H9 (cell line): ENCODE measurements at regions not wholly inside any gene's neighbourhood (a gene's known extent, or its start where the extent isn't known, plus 50 kb on each side); places are given as distances from the start of the nearest gene placed in this dataset.

Experiments
- DNase-seq: peaks from one replicate; pipeline ENCODE4 v3.0.0-alpha.2; 2017
- H2AFZ ChIP-seq: one replicate; pipeline ENCODE4 v1.6.1; 2013; ENCODE audit warnings: mild to moderate bottlenecking, low read length, control low read depth, moderate library complexity
- H2AK5ac ChIP-seq: 2 replicates; pipeline ENCODE4 v1.6.1; 2013; ENCODE audit warnings: low read length, control low read depth, mixed read lengths; ENCODE audit not compliant: insufficient read length
- H2BK120ac ChIP-seq: one replicate; pipeline ENCODE4 v1.6.1; 2013; ENCODE audit warnings: low read depth, mild to moderate bottlenecking, low read length, control low read depth, inconsistent platforms; ENCODE audit not compliant: poor library complexity, severe bottlenecking
- H2BK12ac ChIP-seq: 2 replicates; pipeline ENCODE4 v1.6.1; 2013; ENCODE audit warnings: low read length, control low read depth, mixed read lengths, low read depth; ENCODE audit not compliant: insufficient read length
- H2BK15ac ChIP-seq: 2 replicates; pipeline ENCODE4 v1.6.1; 2013; ENCODE audit warnings: low read depth, low read length, control low read depth
- H2BK20ac ChIP-seq: one replicate; pipeline ENCODE4 v1.6.1; 2013; ENCODE audit warnings: low read depth, mild to moderate bottlenecking, low read length, control low read depth, inconsistent platforms; ENCODE audit not compliant: poor library complexity, severe bottlenecking
- H2BK5ac ChIP-seq: 2 replicates; pipeline ENCODE4 v1.6.1; 2013; ENCODE audit warnings: low read length, control low read depth, mixed read lengths; ENCODE audit not compliant: insufficient read length
- H3K14ac ChIP-seq: 2 replicates; pipeline ENCODE4 v1.6.1; 2013; ENCODE audit warnings: low read length, control low read depth; ENCODE audit not compliant: insufficient read depth
- H3K18ac ChIP-seq: 2 replicates; pipeline ENCODE4 v1.6.1; 2013; ENCODE audit warnings: low read depth, mild to moderate bottlenecking, mixed read lengths, low read length, control low read depth; ENCODE audit not compliant: insufficient read length
- H3K23ac ChIP-seq: 2 replicates; pipeline ENCODE4 v1.6.1; 2013; ENCODE audit warnings: low read length, control low read depth, mixed read lengths, low read depth; ENCODE audit not compliant: insufficient read length
- H3K23me2 ChIP-seq: 2 replicates; pipeline ENCODE4 v1.6.1; 2013; ENCODE audit warnings: low read depth, mild to moderate bottlenecking, mixed read lengths, low read length, control low read depth; ENCODE audit not compliant: insufficient read length, poor library complexity, severe bottlenecking
- H3K27ac ChIP-seq: 2 replicates; pipeline ENCODE4 v1.5.1; 2013; ENCODE audit warnings: low read length, control low read depth, mixed read lengths, low read depth; ENCODE audit not compliant: insufficient read length
- H3K27me3 ChIP-seq: 2 replicates; pipeline ENCODE4 v1.6.1; 2013; ENCODE audit warnings: low read length, control low read depth, inconsistent platforms; ENCODE audit not compliant: insufficient read depth
- H3K4ac ChIP-seq: 2 replicates; pipeline ENCODE4 v1.6.1; 2013; ENCODE audit warnings: low read depth, mild to moderate bottlenecking, control low read depth, inconsistent platforms, low read length, moderate library complexity
- H3K4me1 ChIP-seq: 2 replicates; pipeline ENCODE4 v1.6.1; 2013; ENCODE audit warnings: low read length, control low read depth, inconsistent platforms; ENCODE audit not compliant: insufficient read depth
- H3K4me2 ChIP-seq: 2 replicates; pipeline ENCODE4 v1.6.1; 2013; ENCODE audit warnings: low read length, control low read depth, mixed read lengths; ENCODE audit not compliant: insufficient read length, insufficient read depth
- H3K56ac ChIP-seq: 2 replicates; pipeline ENCODE4 v1.6.1; 2013; ENCODE audit warnings: low read depth, mild to moderate bottlenecking, mixed read lengths, low read length, control low read depth; ENCODE audit not compliant: insufficient read length
- H3K79me1 ChIP-seq: 2 replicates; pipeline ENCODE4 v1.6.1; 2013; ENCODE audit warnings: low read depth, mild to moderate bottlenecking, moderate library complexity, low read length, control low read depth, inconsistent platforms; ENCODE audit not compliant: insufficient read depth, poor library complexity, severe bottlenecking
- H3K79me2 ChIP-seq: 2 replicates; pipeline ENCODE4 v1.6.1; 2013; ENCODE audit warnings: low read length, control low read depth, inconsistent platforms; ENCODE audit not compliant: insufficient read depth
- H3K9ac ChIP-seq: 2 replicates; pipeline ENCODE4 v1.6.1; 2013; ENCODE audit warnings: low read length, control low read depth, mixed read lengths; ENCODE audit not compliant: insufficient read length; ENCODE audit errors: extremely low read depth
- H3K9me3 ChIP-seq: one replicate; pipeline ENCODE4 v1.6.1; 2013; ENCODE audit warnings: low read depth, low read length, inconsistent platforms; ENCODE audit not compliant: control insufficient read depth
- H3T11ph ChIP-seq: one replicate; pipeline ENCODE4 v1.6.1; 2013; ENCODE audit warnings: mild to moderate bottlenecking, low read length, control low read depth, inconsistent platforms
- H4K20me1 ChIP-seq: one replicate; pipeline ENCODE4 v1.6.1; 2013; ENCODE audit not compliant: control insufficient read depth, insufficient read length, insufficient read depth
- H4K5ac ChIP-seq: 2 replicates; pipeline ENCODE4 v1.6.1; 2013; ENCODE audit warnings: low read depth, mild to moderate bottlenecking, mixed read lengths, low read length, control low read depth; ENCODE audit not compliant: insufficient read length
- H4K8ac ChIP-seq: replicated peaks from 2 replicates; pipeline ENCODE4 v1.6.1; 2013; ENCODE audit warnings: low read length, control low read depth, mixed read lengths, low read depth; ENCODE audit not compliant: insufficient read length
- H4K91ac ChIP-seq: 2 replicates; pipeline ENCODE4 v1.6.1; 2013; ENCODE audit warnings: low read depth, mild to moderate bottlenecking, moderate library complexity, mixed read lengths, low read length, control low read depth; ENCODE audit not compliant: insufficient read length
- H3K27ac Mint-ChIP-seq, 3 experiments: 2 replicates in 2 of 3; 3 replicates in 1 of 3; pipeline ENCODE4 v1.8.0; 2020 to 2021; ENCODE audit warnings: mixed read lengths in 3 of 3, mild to moderate bottlenecking in 1 of 3, moderate library complexity in 1 of 3
- H3K27me3 Mint-ChIP-seq: 2 replicates; pipeline ENCODE4 v1.8.0; 2021; ENCODE audit warnings: low read depth, mild to moderate bottlenecking, moderate library complexity, mixed read lengths
- H3K36me3 Mint-ChIP-seq, 3 experiments: 2 replicates in 2 of 3; 3 replicates in 1 of 3; pipeline ENCODE4 v1.8.0; 2020 to 2021; ENCODE audit warnings: low read depth in 3 of 3, mixed read lengths in 3 of 3; ENCODE audit not compliant: insufficient read depth in 1 of 3
- H3K4me1 Mint-ChIP-seq, 2 experiments: 2 replicates each; pipeline ENCODE4 v1.8.0; 2020; ENCODE audit warnings: mixed read lengths in 2 of 2
- H3K4me3 Mint-ChIP-seq, 2 experiments: 2 replicates in 1 of 2; 3 replicates in 1 of 2; pipeline ENCODE4 v1.8.0; 2020 to 2021; ENCODE audit warnings: mild to moderate bottlenecking in 2 of 2, mixed read lengths in 2 of 2, moderate library complexity in 1 of 2
- H3K9me3 Mint-ChIP-seq, 2 experiments: 2 replicates in 1 of 2; 3 replicates in 1 of 2; pipeline ENCODE4 v1.8.0; 2020; ENCODE audit warnings: mild to moderate bottlenecking in 2 of 2, mixed read lengths in 2 of 2, moderate library complexity in 1 of 2
- WGBS: extraction: QIAGEN DNeasy Blood & Tissue Kit; methylation state at CpG from one replicate; pipeline ENCODE4 v1.1.7; 2013; ENCODE audit warnings: missing lambda C conversion rate, low lambda C conversion rate, mixed read lengths; ENCODE audit not compliant: insufficient read length; ENCODE audit errors: extremely low coverage; 5-methylcytosine and 5-hydroxymethylcytosine counted together
- TF ChIP-seq, protein P1 (sequence below): fragments of 200-600 bp; sonication (generic); conservative IDR thresholded peaks from 3 replicates; pipeline ENCODE4 v1.8.0; 2021; ENCODE audit warnings: antibody characterized with exemption, mild to moderate bottlenecking

DNA sequence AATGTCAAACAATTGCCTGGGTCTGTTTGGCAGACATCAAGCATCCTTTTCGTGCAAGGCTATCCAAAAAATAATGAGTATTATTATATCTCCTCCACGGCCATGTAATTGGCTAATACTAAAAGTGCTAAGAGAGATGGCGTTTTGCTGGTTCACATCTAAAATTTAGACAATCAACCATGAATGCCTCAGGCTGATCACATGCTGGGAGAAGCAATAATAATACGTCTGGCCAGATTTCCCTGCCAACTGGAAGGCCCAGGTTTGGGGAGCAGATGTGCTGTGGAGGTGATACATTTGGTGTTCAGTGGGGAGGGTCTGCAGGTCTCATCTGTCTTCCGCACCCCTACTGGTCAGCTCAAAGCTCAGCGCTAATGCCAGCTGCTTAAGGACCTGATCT is 60.3 kb upstream of the CREB1 start:
- no peak overlapping the region for H3K4me3 Mint-ChIP-seq
- no peak overlapping the region for H2BK15ac ChIP-seq
- no peaks in the 10 kb centered on the region for H3K36me3 Mint-ChIP-seq
- H3K56ac ChIP-seq = no peak overlapping the region
- no peak overlapping the region for H2AFZ ChIP-seq
- no CpG with 5 or more reads among the region's 6 CpGs for WGBS
- H3K14ac ChIP-seq = no peak overlapping the region
- no peak overlapping the region for H3K18ac ChIP-seq
- no peak overlapping the region for H2BK20ac ChIP-seq
- H4K20me1 ChIP-seq = no peaks in the 10 kb centered on the region
- H3K4me1 ChIP-seq = peaks cover 5% of the 10 kb centered on the region; the same call in 1 of the 2 replicates
- no peaks in the 10 kb centered on the region for H3K23me2 ChIP-seq
- TF ChIP-seq, protein P1, sequence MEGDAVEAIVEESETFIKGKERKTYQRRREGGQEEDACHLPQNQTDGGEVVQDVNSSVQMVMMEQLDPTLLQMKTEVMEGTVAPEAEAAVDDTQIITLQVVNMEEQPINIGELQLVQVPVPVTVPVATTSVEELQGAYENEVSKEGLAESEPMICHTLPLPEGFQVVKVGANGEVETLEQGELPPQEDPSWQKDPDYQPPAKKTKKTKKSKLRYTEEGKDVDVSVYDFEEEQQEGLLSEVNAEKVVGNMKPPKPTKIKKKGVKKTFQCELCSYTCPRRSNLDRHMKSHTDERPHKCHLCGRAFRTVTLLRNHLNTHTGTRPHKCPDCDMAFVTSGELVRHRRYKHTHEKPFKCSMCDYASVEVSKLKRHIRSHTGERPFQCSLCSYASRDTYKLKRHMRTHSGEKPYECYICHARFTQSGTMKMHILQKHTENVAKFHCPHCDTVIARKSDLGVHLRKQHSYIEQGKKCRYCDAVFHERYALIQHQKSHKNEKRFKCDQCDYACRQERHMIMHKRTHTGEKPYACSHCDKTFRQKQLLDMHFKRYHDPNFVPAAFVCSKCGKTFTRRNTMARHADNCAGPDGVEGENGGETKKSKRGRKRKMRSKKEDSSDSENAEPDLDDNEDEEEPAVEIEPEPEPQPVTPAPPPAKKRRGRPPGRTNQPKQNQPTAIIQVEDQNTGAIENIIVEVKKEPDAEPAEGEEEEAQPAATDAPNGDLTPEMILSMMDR = no peak
- H4K91ac ChIP-seq = no peak overlapping the region
- H3K9ac ChIP-seq = no peak overlapping the region
- no peaks in the 10 kb centered on the region for H3K9me3 Mint-ChIP-seq
- no peak overlapping the region for H2BK12ac ChIP-seq
- no peak overlapping the region for H4K5ac ChIP-seq
- H3K4ac ChIP-seq = no peak overlapping the region
- H3K4me2 ChIP-seq = no peak overlapping the region
- no peaks in the 10 kb centered on the region; the same call in 1 of the 2 replicates for H3K27me3 Mint-ChIP-seq
- H2BK120ac ChIP-seq = no peak overlapping the region
- H4K8ac ChIP-seq = no peak overlapping the region
- no peaks in the 10 kb centered on the region for H3K27me3 ChIP-seq
- no peak overlapping the region for H2BK5ac ChIP-seq
- H3K27ac Mint-ChIP-seq = peak overlapping the region in 1 of 3 experiments; percentile 5; a peak in 1 of 7 replicates
- DNase-seq = no peak
- no peaks in the 10 kb centered on the region for H3K79me2 ChIP-seq
- H3T11ph ChIP-seq = no peak overlapping the region
- no peaks in the 10 kb centered on the region for H3K79me1 ChIP-seq
- no peak overlapping the region for H3K23ac ChIP-seq
- H3K9me3 ChIP-seq = no peaks in the 10 kb centered on the region
- H2AK5ac ChIP-seq = no peak overlapping the region
- H3K4me1 Mint-ChIP-seq = peaks cover 25 to 29% of the 10 kb centered on the region in 2 experiments
- no peak overlapping the region for H3K27ac ChIP-seq
